SK-N-SH (cell line): ENCODE measurements at regions not wholly inside any gene's neighbourhood (a gene's known extent, or its start where the extent isn't known, plus 50 kb on each side); places are given as distances from the start of the nearest gene placed in this dataset.

Experiments
- CTCF ChIA-PET: fragments of 300-600, 350-600 bp; formaldehyde crosslinking; extraction: SDS; loops from one replicate; lab custom pipeline; 2021; lab: Yijun Ruan, JAX
- POLR2A ChIA-PET: fragments of 350-600 bp; sonication (Branson Sonifier 250); formaldehyde crosslinking; extraction: SDS; loops from one replicate; lab custom pipeline; 2020; ENCODE audit warnings: antibody characterized with exemption, inconsistent platforms; lab: Yijun Ruan, JAX
- DNase-seq: peaks from one replicate; pipeline ENCODE4 v3.0.0; 2012
- H2AFZ ChIP-seq: fragments of 200-600 bp; sonication (generic); 2 replicates; pipeline ENCODE4 v1.8.1; 2016; ENCODE audit warnings: antibody characterized with exemption, mild to moderate bottlenecking, low read depth
- H3F3A ChIP-seq: fragments of 200-600 bp; sonication (generic); replicated peaks from 2 replicates; pipeline ENCODE3; 2016; ENCODE audit warnings: antibody characterized with exemption, mild to moderate bottlenecking; ENCODE audit not compliant: insufficient read depth
- H3K27ac ChIP-seq, 2 experiments: fragments of 200-500 bp in 1 of 2; fragments of 200-600 bp in 1 of 2; sonication (Bioruptor generic) in 1 of 2; sonication (generic), shearing (Covaris generic) in 1 of 2; 2 replicates each; pipeline versions ENCODE4 v1.5.1 to v1.6.1; 2014 to 2016; ENCODE audit warnings: low read depth in 2 of 2, inconsistent platforms in 1 of 2, low read length in 1 of 2, mild to moderate bottlenecking in 1 of 2, mixed read lengths in 1 of 2
- H3K27me3 ChIP-seq: fragments of 200-600 bp; sonication (generic), shearing (Covaris generic); 2 replicates; pipeline ENCODE4 v1.6.1; 2016; ENCODE audit warnings: mixed run types; ENCODE audit not compliant: insufficient read depth
- H3K36me3 ChIP-seq, 2 experiments: fragments of 200-500 bp in 1 of 2; fragments of 200-600 bp in 1 of 2; sonication (Bioruptor generic) in 1 of 2; sonication (generic) in 1 of 2; replicated peaks in 1 of 2; 2 replicates each; pipeline versions ENCODE3 to v1.5.1; 2014 to 2016; ENCODE audit warnings: low read length in 1 of 2, mild to moderate bottlenecking in 1 of 2; ENCODE audit not compliant: insufficient read depth in 2 of 2, control insufficient read depth in 1 of 2
- H3K4me1 ChIP-seq, 2 experiments: fragments of 200-500 bp in 1 of 2; fragments of 200-600 bp in 1 of 2; sonication (Bioruptor generic) in 1 of 2; sonication (generic), shearing (Covaris generic) in 1 of 2; 2 replicates each; pipeline versions ENCODE4 v1.5.1 to v1.6.1; 2014 to 2016; ENCODE audit warnings: low read depth in 1 of 2, low read length in 1 of 2, mixed run types in 1 of 2; ENCODE audit not compliant: insufficient read depth in 2 of 2, control insufficient read depth in 1 of 2
- H3K4me2 ChIP-seq: fragments of 200-600 bp; sonication (generic), shearing (Covaris generic); 2 replicates; pipeline ENCODE4 v1.6.1; 2017; ENCODE audit warnings: mixed run types
- H3K4me3 ChIP-seq, 2 experiments: fragments of 200-500 bp in 1 of 2; fragments of 200-600 bp in 1 of 2; sonication (Bioruptor generic) in 1 of 2; sonication (generic), shearing (Covaris generic) in 1 of 2; 2 replicates each; pipeline versions ENCODE4 v1.5.1 to v1.8.1; 2014 to 2016; ENCODE audit warnings: low read depth in 2 of 2, inconsistent platforms in 1 of 2, low read length in 1 of 2, mild to moderate bottlenecking in 1 of 2, mixed read lengths in 1 of 2, moderate library complexity in 1 of 2
- H3K79me2 ChIP-seq: fragments of 200-600 bp; sonication (generic); 2 replicates; pipeline ENCODE4 v1.8.1; 2017; ENCODE audit warnings: mild to moderate bottlenecking; ENCODE audit not compliant: insufficient read depth
- H3K9ac ChIP-seq: fragments of 200-600 bp; sonication (generic); 2 replicates; pipeline ENCODE4 v1.6.1; 2017; ENCODE audit warnings: mixed run types
- H3K9me2 ChIP-seq: fragments of 200-600 bp; sonication (generic); 2 replicates; pipeline ENCODE4 v1.6.1; 2017; ENCODE audit warnings: mixed run types
- H3K9me3 ChIP-seq: fragments of 200-600 bp; sonication (generic); 2 replicates; pipeline ENCODE4 v1.6.1; 2017; ENCODE audit warnings: mixed run types, mild to moderate bottlenecking, moderate library complexity
- H4K20me1 ChIP-seq: fragments of 200-600 bp; sonication (generic); 2 replicates; pipeline ENCODE4 v1.6.1; 2017; ENCODE audit warnings: mild to moderate bottlenecking, mixed run types; ENCODE audit not compliant: insufficient read depth
- ELF1 ChIP-seq: IDR thresholded peaks from 2 replicates; pipeline ENCODE4 v1.4.0; 2012
- EZH2phosphoT487 ChIP-seq: fragments of 200-600 bp; sonication (generic); IDR thresholded peaks from 2 replicates; pipeline ENCODE4 v1.6.1; 2017; ENCODE audit warnings: low read depth, mixed run types, mild to moderate bottlenecking, antibody characterized with exemption, moderate library complexity, borderline replicate concordance
- FOSL2 ChIP-seq: IDR thresholded peaks from 2 replicates; pipeline ENCODE4 v1.4.0; 2012; ENCODE audit warnings: low read depth, mild to moderate bottlenecking, moderate library complexity, borderline replicate concordance
- FOXJ3 ChIP-seq: sonication (generic); formaldehyde crosslinking; IDR thresholded peaks from 2 replicates; pipeline ENCODE4 v1.5.1; 2020; ENCODE audit warnings: mild to moderate bottlenecking, missing genetic modification reagents
- FOXM1 ChIP-seq: IDR thresholded peaks from 2 replicates; pipeline ENCODE4 v1.4.0; 2012; ENCODE audit warnings: low read depth, mild to moderate bottlenecking
- GABPA ChIP-seq: IDR thresholded peaks from 2 replicates; pipeline ENCODE4 v1.4.0; 2012; ENCODE audit warnings: low read depth, mild to moderate bottlenecking
- JUND ChIP-seq: IDR thresholded peaks from 2 replicates; pipeline ENCODE4 v1.4.0; 2012
- MXI1 ChIP-seq: IDR thresholded peaks from 2 replicates; pipeline ENCODE4 v1.6.1; 2012; ENCODE audit warnings: mild to moderate bottlenecking, low read depth, low read length, improper control_type of control experiment
- NFIC ChIP-seq: IDR thresholded peaks from 2 replicates; pipeline ENCODE4 v1.4.0; 2012; ENCODE audit warnings: borderline replicate concordance
- NRF1 ChIP-seq: IDR thresholded peaks from 2 replicates; pipeline ENCODE4 v1.6.1; 2012; ENCODE audit warnings: low read depth, mild to moderate bottlenecking, low read length
- POLR2AphosphoS5 ChIP-seq: IDR thresholded peaks from 2 replicates; pipeline ENCODE4 v1.6.1; 2012; ENCODE audit warnings: low read depth, low read length
- RAD21 ChIP-seq: IDR thresholded peaks from 2 replicates; pipeline ENCODE4 v1.6.1; 2012; ENCODE audit warnings: mild to moderate bottlenecking, low read length
- RCOR1 ChIP-seq: fragments of 150-350 bp; IDR thresholded peaks from 2 replicates; pipeline ENCODE4 v1.6.1; 2017; ENCODE audit warnings: antibody characterized with exemption, low read length
- RFX5 ChIP-seq: IDR thresholded peaks from 2 replicates; pipeline ENCODE4 v1.6.1; 2012; ENCODE audit warnings: mild to moderate bottlenecking, improper control_type of control experiment, low read length
- RXRA ChIP-seq: IDR thresholded peaks from 2 replicates; pipeline ENCODE4 v1.4.0; 2012; ENCODE audit warnings: low read depth, mild to moderate bottlenecking, borderline replicate concordance
- SIN3A ChIP-seq: IDR thresholded peaks from 2 replicates; pipeline ENCODE4 v1.6.1; 2012; ENCODE audit warnings: low read depth, mild to moderate bottlenecking, low read length, moderate library complexity, borderline replicate concordance
- SMC3 ChIP-seq: IDR thresholded peaks from 2 replicates; pipeline ENCODE4 v1.6.1; 2012; ENCODE audit warnings: low read depth, low read length, improper control_type of control experiment
- TAF1 ChIP-seq: IDR thresholded peaks from 2 replicates; pipeline ENCODE4 v1.6.1; 2012; ENCODE audit warnings: low read depth, mild to moderate bottlenecking, low read length, moderate library complexity, borderline replicate concordance
- TCF12 ChIP-seq: IDR thresholded peaks from 2 replicates; pipeline ENCODE4 v1.4.0; 2012
- TEAD4 ChIP-seq: IDR thresholded peaks from 2 replicates; pipeline ENCODE4 v1.4.0; 2012; ENCODE audit warnings: mild to moderate bottlenecking, borderline replicate concordance; ENCODE audit not compliant: insufficient read depth
- YY1 ChIP-seq: IDR thresholded peaks from 2 replicates; pipeline ENCODE4 v1.4.0; 2012; ENCODE audit warnings: low read depth, mild to moderate bottlenecking
- WGBS: methylation state at CpG from one replicate; pipeline ENCODE4 v1.1.6; 2017; ENCODE audit warnings: low lambda C conversion rate; 5-methylcytosine and 5-hydroxymethylcytosine counted together
- TF ChIP-seq, protein P1 (sequence below): fragments of 200-600 bp; sonication (generic); IDR thresholded peaks from 2 replicates; pipeline ENCODE4 v1.6.1; 2017; ENCODE audit warnings: antibody characterized with exemption, mild to moderate bottlenecking, moderate library complexity
- TF ChIP-seq, protein P2 (sequence below): IDR thresholded peaks from 2 replicates; pipeline ENCODE4 v1.4.0; 2012; ENCODE audit warnings: low read depth, borderline replicate concordance
- TF ChIP-seq, protein P3 (sequence below): IDR thresholded peaks from 2 replicates; pipeline ENCODE4; 2012

DNA sequence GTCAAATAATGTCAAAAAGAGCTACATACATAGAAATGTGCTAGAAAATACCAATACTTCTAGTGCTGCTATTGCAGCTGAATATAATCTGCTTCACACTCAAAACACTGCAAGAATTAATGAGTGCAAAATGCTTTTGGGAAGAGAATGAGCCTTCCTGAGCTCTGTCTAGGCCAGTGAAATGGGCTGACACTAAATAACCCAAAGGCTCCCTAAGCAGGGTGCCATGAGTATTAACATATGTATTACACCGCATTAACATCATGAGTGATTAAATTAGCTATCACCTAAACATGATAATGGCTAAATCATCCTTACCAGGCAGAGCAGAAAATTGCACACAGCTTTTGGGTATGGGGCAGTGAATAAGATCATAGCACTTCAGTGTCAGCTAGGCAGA is 806.3 kb upstream of the NECTIN3 start:
- ChIA-PET CTCF (no interaction called here), POLR2A (no interaction called here)
- TF ChIP-seq RAD21 (no peak), TAF1 (no peak), SIN3A (no peak), RXRA (no peak), TCF12 (no peak), GABPA (no peak), RCOR1 (no peak), YY1 (no peak), EZH2phosphoT487 (no peak), NFIC (no peak)
- TF ChIP-seq, protein P1, sequence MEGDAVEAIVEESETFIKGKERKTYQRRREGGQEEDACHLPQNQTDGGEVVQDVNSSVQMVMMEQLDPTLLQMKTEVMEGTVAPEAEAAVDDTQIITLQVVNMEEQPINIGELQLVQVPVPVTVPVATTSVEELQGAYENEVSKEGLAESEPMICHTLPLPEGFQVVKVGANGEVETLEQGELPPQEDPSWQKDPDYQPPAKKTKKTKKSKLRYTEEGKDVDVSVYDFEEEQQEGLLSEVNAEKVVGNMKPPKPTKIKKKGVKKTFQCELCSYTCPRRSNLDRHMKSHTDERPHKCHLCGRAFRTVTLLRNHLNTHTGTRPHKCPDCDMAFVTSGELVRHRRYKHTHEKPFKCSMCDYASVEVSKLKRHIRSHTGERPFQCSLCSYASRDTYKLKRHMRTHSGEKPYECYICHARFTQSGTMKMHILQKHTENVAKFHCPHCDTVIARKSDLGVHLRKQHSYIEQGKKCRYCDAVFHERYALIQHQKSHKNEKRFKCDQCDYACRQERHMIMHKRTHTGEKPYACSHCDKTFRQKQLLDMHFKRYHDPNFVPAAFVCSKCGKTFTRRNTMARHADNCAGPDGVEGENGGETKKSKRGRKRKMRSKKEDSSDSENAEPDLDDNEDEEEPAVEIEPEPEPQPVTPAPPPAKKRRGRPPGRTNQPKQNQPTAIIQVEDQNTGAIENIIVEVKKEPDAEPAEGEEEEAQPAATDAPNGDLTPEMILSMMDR: no peak
- Histone ChIP-seq H3K9me3 (no peaks in the 10 kb centered on the region; the same call in 1 of the 2 replicates), H3K4me3 (no peak overlapping the region), H3K36me3 (no peaks in the 10 kb centered on the region), H3K4me2 (no peak overlapping the region), H3K27ac (no peak overlapping the region), H3K9ac (no peak overlapping the region), H3K4me1 (no peaks in the 10 kb centered on the region), H2AFZ (no peak overlapping the region), H3K27me3 (no peaks in the 10 kb centered on the region), H4K20me1 (no peaks in the 10 kb centered on the region), H3K79me2 (no peaks in the 10 kb centered on the region), H3K9me2 (no peaks in the 10 kb centered on the region), H3F3A (no peaks in the 10 kb centered on the region)
- 60% methylated on average over 1 of the region's 1 CpG for WGBS
- DNase-seq: no peak

DNA sequence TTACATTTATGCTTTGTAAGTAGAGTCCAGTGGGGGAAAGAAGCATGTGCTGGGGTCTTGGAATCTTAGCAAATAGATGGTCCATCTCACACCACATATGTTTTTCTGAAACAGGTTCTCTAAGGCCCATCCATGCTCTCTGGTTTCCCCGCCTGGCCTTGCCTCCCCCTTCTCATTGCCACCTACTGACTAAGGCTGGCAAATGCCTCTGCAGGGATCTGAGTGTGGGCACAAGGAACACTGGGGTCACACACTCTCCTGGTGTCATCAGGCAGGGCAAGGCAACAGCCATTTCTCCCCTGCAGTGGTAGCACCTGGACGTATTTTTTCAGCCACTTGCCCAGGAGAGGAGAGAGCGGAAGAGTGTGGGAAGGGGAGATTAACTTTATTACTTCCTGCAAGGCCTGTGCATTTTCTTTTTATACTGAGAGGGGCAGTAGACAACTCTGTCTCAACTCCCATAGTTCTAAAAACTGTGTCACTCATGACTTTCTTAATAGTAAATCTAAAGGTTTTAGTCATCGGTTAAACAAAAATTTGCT is 804.2 kb upstream of the NECTIN3 start:
- Histone ChIP-seq H3K9me2 (no peaks in the 10 kb centered on the region), H3K9ac (no peak overlapping the region), H3K27me3 (no peaks in the 10 kb centered on the region), H3K4me1 (no peaks in the 10 kb centered on the region), H3K4me2 (no peak overlapping the region), H3F3A (no peaks in the 10 kb centered on the region), H3K27ac (no peak overlapping the region), H3K9me3 (no peaks in the 10 kb centered on the region; the same call in 1 of the 2 replicates), H3K4me3 (no peak overlapping the region), H4K20me1 (no peaks in the 10 kb centered on the region), H3K36me3 (no peaks in the 10 kb centered on the region), H3K79me2 (no peaks in the 10 kb centered on the region), H2AFZ (no peak overlapping the region)
- DNase-seq: no peak
- ChIA-PET POLR2A (no interaction called here), CTCF (no interaction called here)
- 96% methylated on average over 4 of the region's 4 CpGs for WGBS
- TF ChIP-seq YY1: no peak
- TF ChIP-seq JUND: no peak
- no peak for TF ChIP-seq POLR2AphosphoS5
- no peak for TF ChIP-seq ELF1
- TF ChIP-seq RCOR1: no peak
- no peak for TF ChIP-seq FOXJ3 (CRISPR knock-in tag)
- TF ChIP-seq NRF1: no peak
- TF ChIP-seq, protein P2, sequence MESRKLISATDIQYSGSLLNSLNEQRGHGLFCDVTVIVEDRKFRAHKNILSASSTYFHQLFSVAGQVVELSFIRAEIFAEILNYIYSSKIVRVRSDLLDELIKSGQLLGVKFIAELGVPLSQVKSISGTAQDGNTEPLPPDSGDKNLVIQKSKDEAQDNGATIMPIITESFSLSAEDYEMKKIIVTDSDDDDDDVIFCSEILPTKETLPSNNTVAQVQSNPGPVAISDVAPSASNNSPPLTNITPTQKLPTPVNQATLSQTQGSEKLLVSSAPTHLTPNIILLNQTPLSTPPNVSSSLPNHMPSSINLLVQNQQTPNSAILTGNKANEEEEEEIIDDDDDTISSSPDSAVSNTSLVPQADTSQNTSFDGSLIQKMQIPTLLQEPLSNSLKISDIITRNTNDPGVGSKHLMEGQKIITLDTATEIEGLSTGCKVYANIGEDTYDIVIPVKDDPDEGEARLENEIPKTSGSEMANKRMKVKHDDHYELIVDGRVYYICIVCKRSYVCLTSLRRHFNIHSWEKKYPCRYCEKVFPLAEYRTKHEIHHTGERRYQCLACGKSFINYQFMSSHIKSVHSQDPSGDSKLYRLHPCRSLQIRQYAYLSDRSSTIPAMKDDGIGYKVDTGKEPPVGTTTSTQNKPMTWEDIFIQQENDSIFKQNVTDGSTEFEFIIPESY: no peak
- TF ChIP-seq TEAD4: no peak
- no peak for TF ChIP-seq RFX5
- TF ChIP-seq, protein P3, sequence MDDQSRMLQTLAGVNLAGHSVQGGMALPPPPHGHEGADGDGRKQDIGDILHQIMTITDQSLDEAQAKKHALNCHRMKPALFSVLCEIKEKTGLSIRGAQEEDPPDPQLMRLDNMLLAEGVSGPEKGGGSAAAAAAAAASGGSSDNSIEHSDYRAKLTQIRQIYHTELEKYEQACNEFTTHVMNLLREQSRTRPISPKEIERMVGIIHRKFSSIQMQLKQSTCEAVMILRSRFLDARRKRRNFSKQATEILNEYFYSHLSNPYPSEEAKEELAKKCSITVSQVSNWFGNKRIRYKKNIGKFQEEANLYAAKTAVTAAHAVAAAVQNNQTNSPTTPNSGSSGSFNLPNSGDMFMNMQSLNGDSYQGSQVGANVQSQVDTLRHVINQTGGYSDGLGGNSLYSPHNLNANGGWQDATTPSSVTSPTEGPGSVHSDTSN: no peak
- no peak for TF ChIP-seq SMC3
- no peak for TF ChIP-seq FOXM1
- no peak for TF ChIP-seq SIN3A
- no peak for TF ChIP-seq RXRA
- no peak for TF ChIP-seq FOSL2
- no peak for TF ChIP-seq GABPA
- no peak for TF ChIP-seq MXI1
- no peak for TF ChIP-seq NFIC
